ENCODE measurements at regions not wholly inside any gene's neighbourhood (a gene's known extent, or its start where the extent isn't known, plus 50 kb on each side); places are given as distances from the start of the nearest gene placed in this dataset.

- H3K27me3 Mint-ChIP-seq (ENCODE audit: insufficient read depth), result no peaks in the 10 kb centered on the region
- no peak overlapping the region for H3K27ac ChIP-seq (ENCODE audit: low read depth, low read length)
- no peak overlapping the region for H3K9ac ChIP-seq (ENCODE audit: extremely low read depth, low read length, poor library complexity, severe bottlenecking)
- no peak for DNase-seq
- H3K4me3 ChIP-seq (ENCODE audit: low read length), result no peak overlapping the region
- no peaks in the 10 kb centered on the region for H3K27me3 ChIP-seq (ENCODE audit: control insufficient read depth, insufficient read depth, low read length, poor library complexity, severe bottlenecking)
- peaks cover 8% of the 10 kb centered on the region for H3K9me3 Mint-ChIP-seq
- H3K4me1 Mint-ChIP-seq, result peaks cover 28% of the 10 kb centered on the region
- 94 to 100% methylated on average over 1 of the region's 1 CpG for whole genome bisulfite sequencing, 2 experiments (ENCODE audit: insufficient coverage in 1 of 2, insufficient read length in 1 of 2)
- H3K27ac Mint-ChIP-seq, result no peak overlapping the region
- H3K4me3 Mint-ChIP-seq, result no peak overlapping the region
- no peaks in the 10 kb centered on the region for H3K4me1 ChIP-seq (ENCODE audit: control insufficient read depth, insufficient read depth, low read length)
- H3K9me3 ChIP-seq (ENCODE audit: control insufficient read depth, low read length), result peaks cover 6% of the 10 kb centered on the region
- H3K36me3 ChIP-seq (ENCODE audit: control insufficient read depth, insufficient read depth, low read length), result no peaks in the 10 kb centered on the region
- TF ChIP-seq CTCF (conservative IDR thresholded peaks at IDR 0.05), result no peak
- peaks cover 3% of the 10 kb centered on the region for H3K36me3 Mint-ChIP-seq (ENCODE audit: low read depth)
These were observed 146.4 kb downstream of the FGF10 start for GRCh38 chr5:44242791-44243190.

DNA sequence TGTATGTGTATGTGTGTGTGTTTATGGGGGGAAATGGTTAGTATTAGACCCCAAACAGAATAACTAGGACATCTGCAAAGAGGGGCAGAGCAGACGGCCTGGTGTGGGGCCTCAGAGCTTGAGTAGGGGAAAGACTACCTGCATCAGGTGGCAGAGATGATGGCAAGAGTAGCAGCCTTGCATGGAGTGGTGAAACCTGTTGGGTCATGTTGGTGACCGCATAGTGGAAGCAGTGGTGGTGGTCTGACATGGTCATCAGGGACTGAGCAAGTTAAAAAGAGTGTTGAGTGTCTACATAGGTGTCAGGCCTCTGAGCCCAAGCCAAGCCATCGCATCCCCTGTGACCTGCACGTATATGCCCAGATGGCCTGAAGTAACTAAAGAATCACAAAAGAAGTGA, 153.2 kb downstream of the FGF10 start:
- WGBS, 2 experiments (ENCODE audit: insufficient coverage in 1 of 2, insufficient read length in 1 of 2), result 92 to 100% methylated on average over 1 to 3 of the region's 4 CpGs

DNA sequence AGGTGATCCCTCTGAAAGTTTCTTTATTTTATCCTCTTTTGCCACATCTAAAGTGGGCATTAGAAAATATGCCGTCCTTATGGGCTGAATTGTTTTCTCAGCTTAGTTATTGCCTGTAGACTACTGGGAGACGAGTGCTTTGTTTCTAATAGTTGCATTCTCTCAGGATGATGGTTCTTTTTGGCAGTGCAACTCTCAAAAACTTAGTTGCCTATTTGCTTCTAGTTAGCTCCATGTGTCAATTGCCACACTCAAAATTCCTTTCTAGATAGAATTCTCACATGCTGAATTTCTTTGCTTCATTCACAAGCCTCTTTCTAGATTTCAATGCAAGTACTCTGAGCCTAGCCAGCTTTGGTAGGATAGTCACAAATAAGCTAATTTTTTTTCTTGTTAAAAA, 155.5 kb downstream of the FGF10 start:
- no peaks in the 10 kb centered on the region for H3K36me3 Mint-ChIP-seq (ENCODE audit: low read depth)
- H3K27ac Mint-ChIP-seq, result no peak overlapping the region
- TF ChIP-seq CTCF (conservative IDR thresholded peaks at IDR 0.05), result no peak
- H3K9me3 Mint-ChIP-seq, result peaks cover 5% of the 10 kb centered on the region
- DNase-seq, result no peak
- no peaks in the 10 kb centered on the region for H3K27me3 Mint-ChIP-seq (ENCODE audit: insufficient read depth)
- no peaks in the 10 kb centered on the region for H3K36me3 ChIP-seq (ENCODE audit: control insufficient read depth, insufficient read depth, low read length)
- no peaks in the 10 kb centered on the region for H3K27me3 ChIP-seq (ENCODE audit: control insufficient read depth, insufficient read depth, low read length, poor library complexity, severe bottlenecking)
- H3K9ac ChIP-seq (ENCODE audit: extremely low read depth, low read length, poor library complexity, severe bottlenecking), result no peak overlapping the region
- H3K4me3 Mint-ChIP-seq, result no peak overlapping the region
- H3K4me1 ChIP-seq (ENCODE audit: control insufficient read depth, insufficient read depth, low read length), result no peaks in the 10 kb centered on the region
- H3K4me3 ChIP-seq (ENCODE audit: low read length), result no peak overlapping the region
- peaks cover 22% of the 10 kb centered on the region for H3K4me1 Mint-ChIP-seq
- H3K9me3 ChIP-seq (ENCODE audit: control insufficient read depth, low read length), result no peaks in the 10 kb centered on the region
- H3K27ac ChIP-seq (ENCODE audit: low read depth, low read length), result no peak overlapping the region
- WGBS, 2 experiments (ENCODE audit: insufficient coverage in 1 of 2, insufficient read length in 1 of 2), result 85 to 100% methylated on average over 2 of the region's 2 CpGs

More for the DNA sequence above, 153.2 kb downstream of the FGF10 start:
- Histone ChIP-seq H3K4me3 (ENCODE audit: low read length) (no peak overlapping the region), H3K9me3 (ENCODE audit: control insufficient read depth, low read length) (no peaks in the 10 kb centered on the region), H3K27ac (ENCODE audit: low read depth, low read length) (no peak overlapping the region), H3K36me3 (ENCODE audit: control insufficient read depth, insufficient read depth, low read length) (no peaks in the 10 kb centered on the region), H3K27me3 (ENCODE audit: control insufficient read depth, insufficient read depth, low read length, poor library complexity, severe bottlenecking) (no peaks in the 10 kb centered on the region), H3K4me1 (ENCODE audit: control insufficient read depth, insufficient read depth, low read length) (no peaks in the 10 kb centered on the region), H3K9ac (ENCODE audit: extremely low read depth, low read length, poor library complexity, severe bottlenecking) (no peak overlapping the region)
- Mint-ChIP-seq H3K4me3 (no peak overlapping the region), H3K4me1 (peaks cover 33% of the 10 kb centered on the region), H3K27me3 (ENCODE audit: insufficient read depth) (no peaks in the 10 kb centered on the region), H3K27ac (no peak overlapping the region), H3K36me3 (ENCODE audit: low read depth) (no peaks in the 10 kb centered on the region), H3K9me3 (peaks cover 5% of the 10 kb centered on the region)
- no peak for TF ChIP-seq CTCF (conservative IDR thresholded peaks at IDR 0.05)
- DNase-seq, result peak; percentile 68

All from endodermal cell (in vitro differentiated cells).